ENCODE measurements at regions not wholly inside any gene's neighbourhood (a gene's known extent, or its start where the extent isn't known, plus 50 kb on each side); places are given as distances from the start of the nearest gene placed in this dataset.

GRCh38 chr21:28598214-28598613 is 394.5 kb downstream of the LTN1 start:
- H3K27ac ChIP-seq (ENCODE audit: low read length) = no peak overlapping the region
- H3K9me3 ChIP-seq (ENCODE audit: control insufficient read depth, insufficient read depth, low read depth, low read length) = no peaks in the 10 kb centered on the region
- H3K27me3 ChIP-seq (ENCODE audit: control insufficient read depth, insufficient read depth, low read length) = no peaks in the 10 kb centered on the region
- ChIA-PET POLR2A (no interaction called here), CTCF (no interaction called here)
- TF ChIP-seq TCF7L2 (IDR thresholded peaks at IDR 0.05; ENCODE audit: low read depth, low read length) = no peak
- no peak for TF ChIP-seq SIN3A (IDR thresholded peaks at IDR 0.05; ENCODE audit: borderline replicate concordance, insufficient read depth, low read depth, low read length)
- H3K4me3 ChIP-seq (ENCODE audit: low read depth in 2 of 2, low read length in 2 of 2) = no peak overlapping the region
- DNase-seq (ENCODE audit: low read depth, low spot score) (no peak), ATAC-seq (no peak)
- no TSS peak for BruUV-seq (replicated peaks)
- H3K36me3 ChIP-seq (ENCODE audit: control insufficient read depth, insufficient read depth, low read length) = no peaks in the 10 kb centered on the region
- intact Hi-C loops (cut with micrococcal nuclease; ENCODE audit: unreplicated experiment) (no loop called here), in situ Hi-C loops (cut with HindIII; ENCODE audit: low pct_unique_long_range_greater_than_20kb, low sequenced_read_pairs) (no loop called here)
- no peaks in the 10 kb centered on the region for H3K4me1 ChIP-seq (ENCODE audit: control insufficient read depth, insufficient read depth, low read length)

GRCh38 chr21:28592205-28592865 is 400.3 kb downstream of the LTN1 start:
- Histone ChIP-seq H3K27ac (ENCODE audit: low read length) (no peak overlapping the region), H3K36me3 (ENCODE audit: control insufficient read depth, insufficient read depth, low read length) (no peaks in the 10 kb centered on the region), H3K27me3 (ENCODE audit: control insufficient read depth, insufficient read depth, low read length) (no peaks in the 10 kb centered on the region), H3K9me3 (ENCODE audit: control insufficient read depth, insufficient read depth, low read depth, low read length) (no peaks in the 10 kb centered on the region), H3K4me1 (ENCODE audit: control insufficient read depth, insufficient read depth, low read length) (no peaks in the 10 kb centered on the region), H3K4me3 (ENCODE audit: low read depth in 2 of 2, low read length in 2 of 2) (no peak overlapping the region)
- POLR2A ChIA-PET = no interaction called here
- in situ Hi-C loops (cut with HindIII; ENCODE audit: low pct_unique_long_range_greater_than_20kb, low sequenced_read_pairs) (no loop called here), intact Hi-C loops (cut with micrococcal nuclease; ENCODE audit: unreplicated experiment) (no loop called here)
- ATAC-seq = no peak
- TF ChIP-seq SIN3A (IDR thresholded peaks at IDR 0.05; ENCODE audit: borderline replicate concordance, insufficient read depth, low read depth, low read length) (no peak), CTCF (IDR thresholded peaks at IDR 0.05) (no peak), TCF7L2 (IDR thresholded peaks at IDR 0.05; ENCODE audit: low read depth, low read length) (no peak), POLR2AphosphoS5 (IDR thresholded peaks at IDR 0.05; ENCODE audit: low read depth, low read length) (no peak), REST (IDR thresholded peaks at IDR 0.05; ENCODE audit: insufficient read depth in 1 of 2, low read depth in 2 of 2, low read length in 1 of 2) (no peak)
- no peak for DNase-seq (ENCODE audit: low read depth, low spot score)
- CTCF ChIA-PET = no interaction called here
- BruUV-seq (replicated peaks) = no TSS peak

GRCh38 chr21:28590676-28591075 is 402.0 kb downstream of the LTN1 start:
- intact Hi-C loops (cut with micrococcal nuclease; ENCODE audit: unreplicated experiment) = no loop called here
- H3K27ac ChIP-seq (ENCODE audit: low read length) = no peak overlapping the region
- no peaks in the 10 kb centered on the region for H3K36me3 ChIP-seq (ENCODE audit: control insufficient read depth, insufficient read depth, low read length)
- H3K4me1 ChIP-seq (ENCODE audit: control insufficient read depth, insufficient read depth, low read length) = no peaks in the 10 kb centered on the region
- TF ChIP-seq TCF7L2 (IDR thresholded peaks at IDR 0.05; ENCODE audit: low read depth, low read length) (no peak), REST (IDR thresholded peaks at IDR 0.05; ENCODE audit: insufficient read depth in 1 of 2, low read depth in 2 of 2, low read length in 1 of 2) (no peak), SIN3A (IDR thresholded peaks at IDR 0.05; ENCODE audit: borderline replicate concordance, insufficient read depth, low read depth, low read length) (no peak), CTCF (IDR thresholded peaks at IDR 0.05) (no peak), POLR2AphosphoS5 (IDR thresholded peaks at IDR 0.05; ENCODE audit: low read depth, low read length) (no peak)
- CTCF ChIA-PET = no interaction called here
- H3K4me3 ChIP-seq (ENCODE audit: low read depth in 2 of 2, low read length in 2 of 2) = no peak overlapping the region
- in situ Hi-C loops (cut with HindIII; ENCODE audit: low pct_unique_long_range_greater_than_20kb, low sequenced_read_pairs) = no loop called here
- BruUV-seq (replicated peaks) = no TSS peak
- H3K27me3 ChIP-seq (ENCODE audit: control insufficient read depth, insufficient read depth, low read length) = no peaks in the 10 kb centered on the region
- POLR2A ChIA-PET = no interaction called here
- no peaks in the 10 kb centered on the region for H3K9me3 ChIP-seq (ENCODE audit: control insufficient read depth, insufficient read depth, low read depth, low read length)
- DNase-seq (ENCODE audit: low read depth, low spot score) = no peak
- no peak for ATAC-seq
